Ovary (tissue), 7 donors: ENCODE measurements at regions not wholly inside any gene's neighbourhood (a gene's known extent, or its start where the extent isn't known, plus 50 kb on each side); places are given as distances from the start of the nearest gene placed in this dataset.

Experiments
- DNase-seq, 5 donors: peaks; one replicate each; pipeline ENCODE4 v3.0.0-alpha.2; 2019 to 2020
- H3K27ac ChIP-seq, 2 donors: fragments of 200-600 bp; one replicate each; pipeline versions ENCODE4 v1.5.1 to v1.8.0; 2019 to 2022
- H3K27me3 ChIP-seq: fragments of 200-600 bp; one replicate; pipeline ENCODE4 v1.8.0; 2022
- H3K36me3 ChIP-seq: fragments of 200-600 bp; sonication (generic); one replicate; pipeline ENCODE4 v1.5.1; 2019
- H3K4me1 ChIP-seq: one replicate; pipeline ENCODE4 v1.8.1; 2013; ENCODE audit warnings: mild to moderate bottlenecking, moderate library complexity; ENCODE audit not compliant: insufficient read depth
- H3K4me3 ChIP-seq: fragments of 200-600 bp; sonication (generic); one replicate; pipeline ENCODE4 v1.5.1; 2017
- H3K9me3 ChIP-seq, 2 donors: fragments of 200-600 bp in 1 of 2; sonication (generic) in 1 of 2; one replicate each; pipeline versions ENCODE4 v1.5.1 to v1.8.1; 2013 to 2019; ENCODE audit warnings: mild to moderate bottlenecking in 1 of 2, moderate library complexity in 1 of 2
- CTCF ChIP-seq, 3 donors: fragments of 450-650 bp in 2 of 3; fragments of 200-600 bp in 1 of 3; IDR thresholded peaks; one replicate each; pipeline versions ENCODE4 v1.5.1 to v1.8.0; 2016 to 2022; ENCODE audit warnings: antibody characterized with exemption in 3 of 3, mild to moderate bottlenecking in 1 of 3
- EP300 ChIP-seq: sonication (generic); formaldehyde crosslinking; IDR thresholded peaks from one replicate; pipeline ENCODE4 v1.6.1; 2017; ENCODE audit warnings: antibody characterized with exemption
- POLR2A ChIP-seq: fragments of 450-650 bp; IDR thresholded peaks from one replicate; pipeline ENCODE4 v1.6.1; 2017; ENCODE audit warnings: antibody characterized with exemption, mild to moderate bottlenecking, moderate library complexity
- WGBS, 3 donors: extraction: QIAGEN DNeasy Blood & Tissue Kit in 1 of 3; methylation state at CpG; one replicate each; pipeline versions ENCODE4 v1.1.5 to v1.1.7; 2013 to 2017; 5-methylcytosine and 5-hydroxymethylcytosine counted together
- intact Hi-C, 4 donors: fragments of 100-400 bp; cut with DNase I; formaldehyde crosslinking; loops; one replicate each; pipeline versions ENCODE4 v1.11.0 to v1.15.1; 2022 to 2023
- donor health status: DM: no; HTN: no; CAD: no; lungs with moderate emphysema.
- donor health status: DM: no; HTN: no; CAD: no.
- donor health status: Bipolar disorder and iron deficiency.
- donor health status: DM: no; HTN: no; CAD: no.
- donor health status: DM: yes; HTN: yes; CAD: no.

- intact Hi-C loops: no loop called here
- no peak for TF ChIP-seq POLR2A
- no peak for TF ChIP-seq CTCF (IDR thresholded peaks at IDR 0.05)
- TF ChIP-seq EP300: no peak
- H3K9me3 ChIP-seq: no peaks in the 10 kb centered on the region
- no peak overlapping the region for H3K27ac ChIP-seq
- no peaks in the 10 kb centered on the region for H3K27me3 ChIP-seq
- 71 to 78% (median 77%) methylated on average over 2 of the region's 2 CpGs for WGBS, 3 donors
- no peaks in the 10 kb centered on the region for H3K36me3 ChIP-seq
- H3K4me1 ChIP-seq: no peaks in the 10 kb centered on the region
- no peak for DNase-seq
- no peak overlapping the region for H3K4me3 ChIP-seq
Measured at GRCh38 chr4:104750008-104750407, 255.3 kb upstream of the CXXC4 start.

GRCh38 chr4:104751468-104751867 lies 256.8 kb upstream of the CXXC4 start:
- H3K4me1 ChIP-seq: no peaks in the 10 kb centered on the region

GRCh38 chr4:104752337-104752736 lies 257.6 kb upstream of the CXXC4 start:
- intact Hi-C loops: no loop called here
- no peaks in the 10 kb centered on the region for H3K9me3 ChIP-seq

More at GRCh38 chr4:104751468-104751867, 256.8 kb upstream of the CXXC4 start:
- DNase-seq: no peak
- Histone ChIP-seq H3K9me3 (no peaks in the 10 kb centered on the region), H3K36me3 (no peaks in the 10 kb centered on the region), H3K27ac (no peak overlapping the region), H3K27me3 (no peaks in the 10 kb centered on the region), H3K4me3 (no peak overlapping the region)
- 89 to 97% (median 93%) methylated on average over 2 of the region's 2 CpGs for WGBS, 3 donors
- TF ChIP-seq POLR2A: no peak
- intact Hi-C loops: no loop called here

GRCh38 chr4:104756837-104757236 lies 262.1 kb upstream of the CXXC4 start:
- H3K4me3 ChIP-seq: no peak overlapping the region
- no peaks in the 10 kb centered on the region for H3K36me3 ChIP-seq
- no peak overlapping the region for H3K27ac ChIP-seq
- intact Hi-C loops: no loop called here
- no peaks in the 10 kb centered on the region for H3K4me1 ChIP-seq
- no peaks in the 10 kb centered on the region for H3K27me3 ChIP-seq
- DNase-seq: no peak
- H3K9me3 ChIP-seq: no peaks in the 10 kb centered on the region
- WGBS, 3 donors: 82 to 94% (median 91%) methylated on average over 1 of the region's 1 CpG
- TF ChIP-seq POLR2A (no peak), EP300 (no peak), CTCF (IDR thresholded peaks at IDR 0.05) (no peak)

More at GRCh38 chr4:104752337-104752736, 257.6 kb upstream of the CXXC4 start:
- TF ChIP-seq POLR2A (no peak), CTCF (IDR thresholded peaks at IDR 0.05) (no peak), EP300 (no peak)
- H3K27me3 ChIP-seq: no peaks in the 10 kb centered on the region
- no peak overlapping the region for H3K4me3 ChIP-seq
- 63 to 72% (median 64%) methylated on average over 1 of the region's 1 CpG for WGBS, 3 donors
- no peaks in the 10 kb centered on the region for H3K4me1 ChIP-seq
- H3K36me3 ChIP-seq: no peaks in the 10 kb centered on the region
- no peak for DNase-seq
- no peak overlapping the region for H3K27ac ChIP-seq

GRCh38 chr4:104758574-104758973 lies 263.9 kb upstream of the CXXC4 start:
- H3K4me1 ChIP-seq: no peaks in the 10 kb centered on the region
- no peak overlapping the region for H3K27ac ChIP-seq
- DNase-seq: no peak
- 89 to 97% (median 93%) methylated on average over 2 of the region's 2 CpGs for WGBS, 3 donors
- H3K4me3 ChIP-seq: no peak overlapping the region
- H3K9me3 ChIP-seq: no peaks in the 10 kb centered on the region
- TF ChIP-seq CTCF (IDR thresholded peaks at IDR 0.05): no peak
- TF ChIP-seq EP300: no peak
- TF ChIP-seq POLR2A: no peak
- intact Hi-C loops: no loop called here
- H3K36me3 ChIP-seq: no peaks in the 10 kb centered on the region
- H3K27me3 ChIP-seq: no peaks in the 10 kb centered on the region
